Skin of body (tissue), 1 donor: ENCODE measurements at regions not wholly inside any gene's neighbourhood (a gene's known extent, or its start where the extent isn't known, plus 50 kb on each side); places are given as distances from the start of the nearest gene placed in this dataset.

Source experiments
- DNase-seq: peaks from one replicate; lab custom pipeline; 2025; lab: John Stamatoyannopoulos, UW

GRCh38 chr2:576292-576691 is 100.9 kb downstream of the TMEM18 start:
- DNase-seq, result no peak

GRCh38 chr2:575727-576236 is 101.4 kb downstream of the TMEM18 start:
- no peak for DNase-seq

- no peak for DNase-seq
Observed at GRCh38 chr2:575030-575726, 102.0 kb downstream of the TMEM18 start.

DNA sequence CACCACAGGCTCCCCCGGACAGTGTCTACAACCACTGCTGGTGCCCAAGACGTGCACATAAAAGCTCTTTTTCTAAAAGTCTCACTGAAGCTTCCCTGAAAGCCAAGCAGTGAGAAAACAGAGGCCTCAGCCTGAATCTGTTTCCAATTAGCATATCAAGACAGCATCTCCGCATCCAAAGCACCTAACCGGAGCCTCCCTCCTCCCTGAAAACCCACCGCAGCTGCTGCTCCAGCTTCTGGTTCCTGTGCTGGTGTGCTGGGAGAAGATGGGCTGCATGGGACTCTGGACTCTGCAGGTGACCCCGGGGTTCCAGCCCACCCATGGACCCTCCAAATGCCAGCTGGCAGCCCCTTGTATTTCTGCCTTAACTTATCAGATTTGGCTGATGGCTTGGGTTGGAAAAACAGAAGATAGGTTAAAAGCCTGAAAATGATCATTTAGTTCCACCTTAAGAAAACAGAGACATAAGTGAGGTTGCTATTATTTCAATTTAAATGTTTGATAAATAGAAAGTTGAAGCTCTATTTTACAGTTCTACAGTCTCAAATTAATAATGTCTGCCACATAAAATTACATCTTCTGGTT is 103.3 kb downstream of the TMEM18 start:
- no peak for DNase-seq

DNA sequence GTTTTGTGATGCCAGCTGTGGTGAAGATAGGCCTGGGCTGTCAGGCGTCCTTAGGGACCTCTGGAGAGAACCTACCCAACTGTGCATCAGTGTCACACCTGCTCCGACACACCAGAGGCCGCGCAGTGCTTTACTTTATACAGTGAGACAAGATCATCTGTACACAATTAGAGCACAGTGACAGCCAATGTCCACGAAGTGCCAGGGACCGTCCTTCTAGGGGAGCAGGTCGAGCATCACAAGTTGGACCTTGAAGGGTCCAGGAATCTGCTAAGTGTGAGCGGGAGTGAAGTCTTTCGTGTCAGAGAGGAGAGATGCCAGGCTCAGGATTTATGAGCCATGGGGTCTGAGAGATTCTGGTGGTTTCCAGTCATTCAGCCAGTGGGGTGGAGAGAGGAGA is 104.2 kb downstream of the TMEM18 start:
- no peak for DNase-seq

- no peak for DNase-seq
Observed at GRCh38 chr2:569681-570080, 107.5 kb downstream of the TMEM18 start.

DNA sequence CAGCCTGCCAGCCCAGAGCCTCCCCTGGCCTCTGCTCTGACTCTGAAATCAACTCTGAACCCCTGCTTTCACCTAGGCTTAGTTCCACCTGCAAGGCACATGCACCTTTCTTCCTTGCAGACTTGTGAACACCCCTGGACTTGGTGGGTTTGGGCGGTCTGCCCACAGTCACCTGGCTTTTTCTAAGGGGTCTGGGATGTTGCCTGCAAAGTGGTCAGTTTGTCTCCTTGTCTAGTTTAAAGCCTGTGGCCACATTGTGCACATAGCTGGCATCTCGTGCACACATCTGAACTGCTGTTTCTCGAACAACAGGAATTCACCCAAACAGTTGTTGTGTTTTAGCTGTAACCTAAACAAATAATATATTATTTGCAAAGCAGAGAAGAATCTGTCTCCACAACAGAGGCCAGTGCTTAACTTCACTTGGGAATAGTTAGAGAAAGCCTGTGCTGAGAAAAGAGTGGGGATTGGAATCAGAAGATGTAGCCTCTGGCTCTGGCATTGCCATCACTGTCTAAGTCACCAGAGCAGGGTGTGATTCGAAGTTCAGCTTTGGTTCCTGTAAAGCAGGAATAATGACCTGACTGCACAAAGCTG is 108.5 kb downstream of the TMEM18 start:
- DNase-seq, result peak; percentile 26

- DNase-seq, result peak; percentile 82
Observed at GRCh38 chr2:567865-568638, 109.2 kb downstream of the TMEM18 start.

DNA sequence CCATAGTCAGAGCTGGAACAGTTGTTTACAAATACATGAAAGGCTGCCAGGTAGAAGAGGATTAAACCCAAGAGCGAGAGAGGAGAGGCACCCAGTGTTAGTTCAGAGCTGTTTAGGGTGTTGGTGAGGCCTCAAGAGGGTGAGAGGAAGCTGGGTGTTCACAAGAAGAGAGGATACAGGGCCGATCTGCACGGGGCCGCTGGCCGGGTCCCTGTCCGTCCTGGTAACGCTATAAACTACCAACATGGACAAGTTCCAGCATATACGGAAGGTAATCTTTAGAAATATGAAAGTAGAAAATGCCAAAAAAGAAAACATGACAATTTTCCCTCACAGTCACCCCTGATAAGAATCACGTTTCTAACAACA is 109.7 kb downstream of the TMEM18 start:
- no peak for DNase-seq

DNA sequence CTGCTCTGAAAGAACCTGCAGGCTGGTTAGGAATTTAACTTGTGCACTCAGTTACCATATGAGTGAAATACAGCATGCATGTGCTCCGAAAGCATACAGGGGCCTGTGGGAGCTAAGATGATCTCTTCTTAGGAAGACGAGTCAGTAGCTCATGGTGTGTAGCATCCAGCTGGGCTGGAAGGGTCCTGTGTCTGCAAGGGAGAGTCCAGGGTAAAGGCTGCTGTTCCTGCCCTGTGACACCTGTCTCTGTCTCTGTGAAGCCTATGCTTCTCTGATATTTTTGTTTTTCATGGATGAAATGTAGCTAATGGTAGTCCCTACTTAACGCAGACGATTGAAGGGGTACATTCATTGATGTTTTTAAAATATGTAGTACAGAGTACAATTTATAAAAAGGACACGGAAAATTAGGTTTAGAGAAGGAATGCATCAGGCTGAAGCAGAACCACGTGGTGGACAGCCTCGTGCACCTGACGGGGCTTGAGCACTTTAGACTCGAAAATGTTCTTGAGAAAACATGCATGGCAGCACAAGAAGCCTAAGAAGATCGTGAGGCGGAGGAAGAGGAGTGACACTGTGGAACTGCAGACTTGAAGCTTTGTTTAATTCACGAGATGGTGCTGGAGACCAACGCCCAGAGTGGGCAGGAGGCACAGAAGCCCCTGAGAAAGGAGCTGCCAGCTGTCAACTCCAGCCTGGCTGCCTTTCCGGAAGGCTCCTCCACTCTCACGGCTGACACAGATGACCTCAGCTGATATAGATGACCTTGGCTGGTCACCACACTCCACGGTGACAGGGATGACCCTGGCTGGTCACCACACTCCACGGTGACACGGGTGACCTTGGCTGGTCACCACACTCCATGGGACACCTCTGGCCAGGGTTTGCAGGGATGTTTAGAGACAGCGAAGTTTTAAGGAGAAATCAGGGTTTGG is 110.6 kb downstream of the TMEM18 start:
- no peak for DNase-seq

DNA sequence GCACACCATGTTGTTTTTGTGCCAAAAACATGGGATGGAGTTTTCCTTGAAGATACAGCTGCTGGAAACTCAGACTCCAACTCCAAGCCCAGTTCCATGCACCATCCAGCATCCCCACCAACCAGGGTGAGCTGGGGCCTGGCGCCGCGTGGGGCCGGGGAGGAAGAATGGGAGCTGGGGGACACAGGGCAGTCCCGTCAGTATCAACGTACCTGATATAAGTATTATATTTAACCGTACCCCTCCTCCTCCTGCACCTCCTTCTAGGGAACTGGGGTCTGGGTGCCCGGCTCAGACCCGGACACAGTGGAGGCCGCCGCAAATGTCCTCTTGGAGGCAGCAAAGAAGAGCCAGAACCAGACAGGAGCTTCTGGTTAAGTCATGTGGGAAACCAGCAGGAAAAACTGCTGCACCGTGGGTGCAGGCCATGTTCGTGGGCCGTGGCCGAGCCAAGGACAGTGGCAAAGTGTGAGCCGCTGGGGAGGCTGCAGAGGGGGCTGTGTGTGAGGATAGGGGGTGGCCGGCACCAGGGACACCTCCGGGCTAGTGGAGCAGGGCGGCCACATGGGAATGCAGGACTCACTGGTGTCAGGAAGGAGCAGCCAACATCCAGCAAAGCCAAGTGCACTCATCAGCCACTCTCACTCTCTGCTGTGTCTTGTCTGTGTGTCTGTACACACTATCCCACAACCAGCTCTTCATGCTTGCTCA is 112.6 kb downstream of the TMEM18 start:
- no peak for DNase-seq

DNA sequence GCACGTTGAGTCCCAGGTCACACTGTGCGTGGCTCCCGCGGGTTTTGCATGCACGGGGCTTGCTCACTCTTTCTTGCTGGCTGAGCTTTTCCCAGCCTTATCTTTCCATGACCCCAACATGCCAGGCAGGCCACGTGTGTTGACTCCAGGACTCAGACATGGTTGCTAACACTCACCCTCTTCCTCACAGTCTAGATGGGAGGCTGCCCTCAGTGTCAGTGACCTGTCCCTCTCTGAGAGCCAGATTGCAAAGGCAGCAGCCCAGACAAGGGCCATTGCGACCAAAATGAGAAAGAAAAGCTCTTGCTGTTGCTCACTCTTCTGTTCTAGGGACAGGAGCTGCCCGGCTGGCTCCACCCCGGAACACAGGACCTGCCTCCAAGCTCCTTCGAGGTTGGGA is 113.7 kb downstream of the TMEM18 start:
- DNase-seq, result no peak

DNA sequence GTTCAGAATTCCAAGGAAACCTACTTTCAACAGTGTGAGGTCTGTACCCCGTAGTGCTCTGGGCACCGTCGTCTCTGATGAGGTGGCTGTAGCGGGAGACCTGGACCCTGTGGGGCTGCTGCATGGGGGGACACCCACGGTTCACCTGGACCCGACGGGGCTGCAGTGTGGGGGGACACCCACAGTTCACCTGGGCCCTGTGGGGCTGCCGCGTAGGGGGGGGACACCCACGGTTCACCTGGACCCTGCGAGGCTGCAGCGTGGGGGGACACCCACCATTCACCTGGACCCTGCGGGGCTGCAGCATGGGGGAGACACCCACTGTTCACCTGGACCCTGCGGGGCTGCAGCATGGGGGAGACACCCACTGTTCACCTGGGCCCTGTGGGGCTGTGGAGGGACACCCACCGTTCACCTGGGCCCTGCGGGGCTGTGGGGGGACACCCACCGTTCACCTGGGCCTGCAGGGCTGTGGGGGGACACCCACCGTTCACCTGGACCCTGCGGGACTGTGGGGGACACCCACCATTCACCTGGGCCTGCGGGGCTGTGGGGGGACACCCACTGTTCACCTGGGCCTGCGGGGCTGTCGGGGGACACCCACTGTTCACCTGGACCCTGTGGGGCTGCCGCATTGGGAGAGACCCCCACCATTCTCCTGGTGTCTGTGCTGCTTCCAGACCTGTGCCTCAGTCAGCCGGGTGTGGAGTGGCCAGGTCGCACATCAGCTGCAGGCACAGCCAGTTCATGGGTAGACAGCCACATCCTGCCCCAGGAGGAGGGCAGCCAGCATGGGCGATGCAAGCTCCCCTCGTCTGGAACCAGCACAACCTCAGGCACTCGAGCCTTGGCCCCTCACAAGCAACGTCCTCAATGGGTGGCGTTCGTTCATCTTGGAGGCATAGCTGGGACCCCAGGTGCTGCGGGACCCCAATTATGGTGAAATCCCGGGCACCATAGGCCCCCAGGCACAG is 114.5 kb downstream of the TMEM18 start:
- DNase-seq, result no peak

- DNase-seq, result no peak
Observed at GRCh38 chr2:558879-559278, 118.3 kb downstream of the TMEM18 start.

DNA sequence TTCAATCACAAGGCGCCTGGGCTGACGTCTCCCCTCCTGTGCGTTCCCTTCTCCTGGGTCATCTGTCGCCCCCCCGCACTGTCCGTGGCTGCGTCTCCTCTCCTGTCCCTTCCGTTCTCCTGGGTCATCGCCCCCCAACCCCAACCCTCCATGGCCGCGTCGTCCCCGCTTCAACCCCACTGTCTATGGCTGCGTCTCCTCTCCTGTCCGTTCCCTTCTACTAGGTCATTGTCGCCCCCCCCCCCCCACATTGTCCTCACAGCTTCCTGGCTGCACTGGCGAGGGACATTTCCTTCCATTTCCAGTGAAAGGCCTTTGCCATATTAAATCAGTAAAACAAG is 118.9 kb downstream of the TMEM18 start:
- no peak for DNase-seq

GRCh38 chr2:557635-558301 is 119.4 kb downstream of the TMEM18 start:
- no peak for DNase-seq

DNA sequence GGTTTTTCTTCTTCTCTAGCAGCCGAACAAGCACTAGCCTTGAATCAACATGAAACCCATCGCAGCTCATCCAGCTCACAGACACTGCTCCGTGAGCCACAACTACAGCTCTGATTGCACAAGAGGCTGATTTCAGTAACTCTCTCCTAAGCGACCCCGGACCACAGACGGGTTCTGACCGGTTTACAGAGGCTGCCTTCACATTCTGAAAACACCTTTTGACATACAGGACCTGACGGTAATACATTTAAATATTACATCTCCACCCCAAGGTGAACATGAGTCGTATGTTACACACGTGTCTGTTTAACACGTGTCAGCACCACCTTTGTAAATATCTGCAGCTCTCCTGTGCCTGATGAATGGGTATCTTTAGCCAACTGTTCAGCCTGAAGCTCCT is 120.7 kb downstream of the TMEM18 start:
- no peak for DNase-seq

GRCh38 chr2:555164-555922 is 121.9 kb downstream of the TMEM18 start:
- DNase-seq, result no peak
